H1 (cell line): ENCODE measurements at regions not wholly inside any gene's neighbourhood (a gene's known extent, or its start where the extent isn't known, plus 50 kb on each side); places are given as distances from the start of the nearest gene placed in this dataset.
A peak's percentile ranks its signal among the peaks of the same experiment; 100 is the strongest.

Experiments used
- CTCF ChIA-PET: fragments of 300-600 bp; sonication (Branson Sonifier 250); formaldehyde crosslinking; loops from one replicate; lab custom pipeline; 2021; ENCODE audit not compliant: partially characterized antibody; lab: Charles Lee
- POLR2A ChIA-PET: fragments of 300-600 bp; sonication (Branson Sonifier 250); formaldehyde crosslinking; loops from one replicate; lab custom pipeline; 2021; ENCODE audit warnings: inconsistent platforms; ENCODE audit not compliant: partially characterized antibody; lab: Charles Lee
- DNase-seq, 2 experiments: peaks; one replicate each; pipeline versions ENCODE4 v3.0.0 to v3.0.0-alpha.2; 2010 to 2022; ENCODE audit warnings: low spot score in 2 of 2, low read depth in 1 of 2, mixed read lengths in 1 of 2
- FAIRE-seq: peaks from 2 replicates; lab custom pipeline; 2011; peaks lifted over from hg19 to GRCh38; lab: Jason Lieb, UNC
- H2AFZ ChIP-seq: 2 replicates; pipeline ENCODE4 v1.8.1; 2012; ENCODE audit warnings: low read length, inconsistent platforms
- H2AK5ac ChIP-seq: 2 replicates; pipeline ENCODE4 v1.6.1; 2013; ENCODE audit warnings: low read depth, low read length
- H2BK120ac ChIP-seq: replicated peaks from 2 replicates; pipeline ENCODE3; 2013; ENCODE audit warnings: low read depth, low read length, inconsistent platforms
- H2BK12ac ChIP-seq: 2 replicates; pipeline ENCODE4 v1.6.1; 2013; ENCODE audit warnings: low read depth, low read length
- H2BK15ac ChIP-seq: 2 replicates; pipeline ENCODE4 v1.6.1; 2013; ENCODE audit warnings: low read length
- H2BK20ac ChIP-seq: 2 replicates; pipeline ENCODE4 v1.6.1; 2013; ENCODE audit warnings: low read length
- H2BK5ac ChIP-seq: 2 replicates; pipeline ENCODE4 v1.6.1; 2013; ENCODE audit warnings: low read depth, low read length
- H3K14ac ChIP-seq: 2 replicates; pipeline ENCODE4 v1.6.1; 2013; ENCODE audit warnings: inconsistent platforms; ENCODE audit not compliant: insufficient read length
- H3K18ac ChIP-seq: 2 replicates; pipeline ENCODE4 v1.6.1; 2013; ENCODE audit warnings: low read length; ENCODE audit errors: extremely low read depth
- H3K23ac ChIP-seq: 2 replicates; pipeline ENCODE4 v1.6.1; 2013; ENCODE audit warnings: inconsistent platforms; ENCODE audit not compliant: insufficient read length
- H3K23me2 ChIP-seq: 2 replicates; pipeline ENCODE4 v1.6.1; 2013; ENCODE audit warnings: low read depth, low read length
- H3K27ac ChIP-seq: 2 replicates; pipeline ENCODE4 v1.6.1; 2011; ENCODE audit warnings: low read depth, low read length, inconsistent platforms
- H3K27me3 ChIP-seq, 4 experiments: replicated peaks in 1 of 4; 1 replicate in 1 of 4; 2 replicates in 3 of 4; pipeline versions ENCODE4 v1.6.1 to v1.8.1; 2011 to 2013; ENCODE audit warnings: low read length in 3 of 4, mild to moderate bottlenecking in 3 of 4, inconsistent platforms in 2 of 4, mixed read lengths in 2 of 4, moderate library complexity in 1 of 4; ENCODE audit not compliant: control insufficient read depth in 3 of 4, insufficient read depth in 3 of 4; ENCODE audit errors: extremely low read depth in 1 of 4
- H3K36me3 ChIP-seq, 4 experiments: 2 replicates each; pipeline versions ENCODE4 v1.6.1 to v1.8.1; 2011 to 2013; ENCODE audit warnings: mild to moderate bottlenecking in 4 of 4, low read length in 3 of 4, moderate library complexity in 2 of 4, control low read depth in 1 of 4, inconsistent platforms in 1 of 4; ENCODE audit not compliant: insufficient read depth in 4 of 4, control insufficient read depth in 2 of 4
- H3K4ac ChIP-seq: replicated peaks from 2 replicates; pipeline ENCODE3; 2013; ENCODE audit warnings: low read length, low read depth, mixed read lengths, inconsistent platforms; ENCODE audit not compliant: insufficient read length
- H3K4me1 ChIP-seq, 4 experiments: replicated peaks in 1 of 4; 1 replicate in 1 of 4; 2 replicates in 3 of 4; pipeline versions ENCODE4 v1.6.1 to v1.8.1; 2011 to 2013; ENCODE audit warnings: low read length in 3 of 4, inconsistent platforms in 2 of 4, mixed read lengths in 1 of 4; ENCODE audit not compliant: insufficient read depth in 4 of 4, control insufficient read depth in 3 of 4
- H3K4me2 ChIP-seq, 2 experiments: 2 replicates each; pipeline versions ENCODE4 v1.6.1 to v1.8.1; 2011 to 2013; ENCODE audit warnings: low read depth in 2 of 2, low read length in 2 of 2, control low read depth in 1 of 2, inconsistent platforms in 1 of 2, mild to moderate bottlenecking in 1 of 2; ENCODE audit not compliant: insufficient read depth in 1 of 2
- H3K4me3 ChIP-seq, 4 experiments: fragments of 200-600, 300-600 bp in 1 of 4; sonication (generic), shearing (Covaris generic), sonication (Bioruptor Twin) in 1 of 4; 2 replicates each; pipeline versions ENCODE4 v1.5.1 to v1.8.1; 2011 to 2016; ENCODE audit warnings: low read length in 4 of 4, low read depth in 3 of 4, control low read depth in 2 of 4, inconsistent platforms in 2 of 4, mild to moderate bottlenecking in 2 of 4, mixed read lengths in 1 of 4, moderate library complexity in 1 of 4; ENCODE audit not compliant: insufficient read depth in 2 of 4; ENCODE audit errors: extremely low read depth in 1 of 4
- H3K56ac ChIP-seq: replicated peaks from 2 replicates; pipeline ENCODE3; 2013; ENCODE audit warnings: low read depth, mild to moderate bottlenecking, mixed read lengths, low read length, inconsistent platforms; ENCODE audit not compliant: insufficient read length
- H3K79me1 ChIP-seq: 2 replicates; pipeline ENCODE4 v1.6.1; 2013; ENCODE audit warnings: low read depth, low read length, control low read depth
- H3K79me2 ChIP-seq, 2 experiments: 2 replicates each; pipeline versions ENCODE4 v1.6.1 to v1.8.1; 2012 to 2013; ENCODE audit warnings: low read length in 2 of 2, mild to moderate bottlenecking in 2 of 2, inconsistent platforms in 1 of 2; ENCODE audit not compliant: insufficient read depth in 2 of 2, control insufficient read depth in 1 of 2
- H3K9ac ChIP-seq, 4 experiments: replicated peaks in 1 of 4; 1 replicate in 1 of 4; 2 replicates in 3 of 4; pipeline versions ENCODE4 v1.6.1 to v1.8.1; 2011 to 2013; ENCODE audit warnings: low read depth in 3 of 4, low read length in 3 of 4, control low read depth in 2 of 4, mild to moderate bottlenecking in 2 of 4, moderate library complexity in 2 of 4, inconsistent platforms in 1 of 4; ENCODE audit errors: extremely low read depth in 1 of 4
- H3K9me3 ChIP-seq, 2 experiments: 2 replicates each; pipeline versions ENCODE4 v1.6.1 to v1.8.1; 2012 to 2013; ENCODE audit warnings: mild to moderate bottlenecking in 2 of 2, moderate library complexity in 2 of 2, control low read depth in 1 of 2, inconsistent platforms in 1 of 2, low read depth in 1 of 2, low read length in 1 of 2, mixed read lengths in 1 of 2; ENCODE audit not compliant: insufficient read depth in 2 of 2
- H4K20me1 ChIP-seq, 2 experiments: replicated peaks in 1 of 2; 2 replicates each; pipeline versions ENCODE3 to v1.8.1; 2011 to 2013; ENCODE audit warnings: inconsistent platforms in 2 of 2, low read length in 2 of 2, mild to moderate bottlenecking in 1 of 2; ENCODE audit not compliant: insufficient read depth in 2 of 2, control insufficient read depth in 1 of 2
- H4K5ac ChIP-seq: 2 replicates; pipeline ENCODE4 v1.6.1; 2013; ENCODE audit warnings: low read length, low read depth, mixed read lengths, inconsistent platforms; ENCODE audit not compliant: insufficient read length
- H4K8ac ChIP-seq: 2 replicates; pipeline ENCODE4 v1.8.0; 2013; ENCODE audit warnings: mild to moderate bottlenecking, moderate library complexity, low read length, inconsistent platforms; ENCODE audit not compliant: insufficient read depth; ENCODE audit errors: extremely low read depth
- H4K91ac ChIP-seq: replicated peaks from 2 replicates; pipeline ENCODE3; 2013; ENCODE audit warnings: low read length, mixed read lengths, inconsistent platforms; ENCODE audit not compliant: insufficient read length
- BACH1 ChIP-seq: IDR thresholded peaks from 2 replicates; pipeline ENCODE4 v1.6.1; 2012; ENCODE audit warnings: low read length, improper control_type of control experiment
- BCL11A ChIP-seq, 2 experiments: IDR thresholded peaks; one replicate each; pipeline ENCODE4 v1.6.1; 2011; ENCODE audit warnings: low read depth in 2 of 2, low read length in 2 of 2, mild to moderate bottlenecking in 2 of 2
- CHD2 ChIP-seq: IDR thresholded peaks from 2 replicates; pipeline ENCODE4 v1.6.1; 2012; ENCODE audit warnings: low read length, improper control_type of control experiment
- CREB1 ChIP-seq: IDR thresholded peaks from 2 replicates; pipeline ENCODE4 v1.6.1; 2012; ENCODE audit warnings: inconsistent platforms
- CTBP2 ChIP-seq: IDR thresholded peaks from 2 replicates; pipeline ENCODE4 v1.7.0; 2011; ENCODE audit warnings: borderline replicate concordance, mild to moderate bottlenecking, moderate library complexity, mixed read lengths, low read length; ENCODE audit not compliant: insufficient read depth, insufficient read length
- FOSL1 ChIP-seq: IDR thresholded peaks from 2 replicates; pipeline ENCODE4 v1.6.1; 2011; ENCODE audit warnings: mild to moderate bottlenecking, low read depth, low read length, moderate library complexity; ENCODE audit not compliant: insufficient read depth
- JUND ChIP-seq: IDR thresholded peaks from 2 replicates; pipeline ENCODE4 v1.6.1; 2011; ENCODE audit warnings: mild to moderate bottlenecking, improper control_type of control experiment, low read length
- POLR2A ChIP-seq, 2 experiments: IDR thresholded peaks; 1 replicate in 1 of 2; 2 replicates in 1 of 2; pipeline ENCODE4 v1.6.1; 2011; ENCODE audit warnings: low read depth in 2 of 2, low read length in 2 of 2, mild to moderate bottlenecking in 2 of 2; ENCODE audit errors: control extremely low read depth in 1 of 2
- RAD21 ChIP-seq, 2 experiments: IDR thresholded peaks in 1 of 2; conservative IDR thresholded peaks in 1 of 2; 2 replicates each; pipeline ENCODE4 v1.6.1; 2011; ENCODE audit warnings: low read depth in 2 of 2, low read length in 2 of 2, improper control_type of control experiment in 1 of 2, inconsistent platforms in 1 of 2, mild to moderate bottlenecking in 1 of 2, moderate library complexity in 1 of 2
- RNF2 ChIP-seq: fragments of 200-900, 300-1000 bp; sonication (generic); IDR thresholded peaks from 2 replicates; pipeline ENCODE4 v1.7.1; 2016; ENCODE audit warnings: borderline replicate concordance, low read depth, mild to moderate bottlenecking, antibody characterized with exemption, low read length; ENCODE audit not compliant: poor library complexity, severe bottlenecking; ENCODE audit errors: missing control alignments
- SIN3A ChIP-seq, 2 experiments: IDR thresholded peaks in 1 of 2; conservative IDR thresholded peaks in 1 of 2; 2 replicates each; pipeline ENCODE4 v1.6.1; 2011 to 2012; ENCODE audit warnings: low read length in 2 of 2, improper control_type of control experiment in 1 of 2, low read depth in 1 of 2, mild to moderate bottlenecking in 1 of 2
- YY1 ChIP-seq: IDR thresholded peaks from 2 replicates; pipeline ENCODE4 v1.6.1; 2011; ENCODE audit warnings: low read depth, mild to moderate bottlenecking, low read length
- ZNF274 ChIP-seq: IDR thresholded peaks from 2 replicates; pipeline ENCODE4 v1.7.0; 2012; ENCODE audit warnings: low read length, borderline replicate concordance; ENCODE audit errors: extremely low read depth
- WGBS, 2 experiments: shearing (Covaris generic) in 1 of 2; methylation state at CpG; one replicate each; pipeline versions ENCODE4 v1.1.6 to v1.1.7; 2013 to 2015; ENCODE audit warnings: low lambda C conversion rate in 2 of 2, mixed read lengths in 2 of 2, inconsistent platforms in 1 of 2, low coverage in 1 of 2, missing lambda C conversion rate in 1 of 2; ENCODE audit not compliant: insufficient replicate concordance in 2 of 2, insufficient coverage in 1 of 2, insufficient read length in 1 of 2; ENCODE audit errors: extremely low coverage in 1 of 2, missing lambda C conversion rate in 1 of 2; 5-methylcytosine and 5-hydroxymethylcytosine counted together

GRCh38 chr9:1701113-1701512 is 314.0 kb upstream of the SMARCA2 start:
- Histone ChIP-seq H3K18ac (no peak overlapping the region), H2BK5ac (no peak overlapping the region), H3K9me3 (0 out of 4 replicates have a peak, but pooled peaks cover 0 to 3% of the 10 kb centered on the region in 2 experiments), H3K4me1 (no peaks in the 10 kb centered on the region), H3K27ac (no peak overlapping the region), H3K4me3 (no peak overlapping the region), H3K23ac (no peak overlapping the region), H3K79me2 (no peaks in the 10 kb centered on the region), H2BK12ac (no peak overlapping the region), H3K23me2 (no peaks in the 10 kb centered on the region), H2BK15ac (no peak overlapping the region), H2BK120ac (no peak overlapping the region), H2BK20ac (no peak overlapping the region), H3K9ac (no peak overlapping the region), H2AFZ (no peak overlapping the region), H3K36me3 (no peaks in the 10 kb centered on the region), H3K56ac (no peak overlapping the region), H4K91ac (no peak overlapping the region), H4K20me1 (no peaks in the 10 kb centered on the region), H4K8ac (no peak overlapping the region), H3K4me2 (no peak overlapping the region), H3K79me1 (no peaks in the 10 kb centered on the region), H3K27me3 (no peaks in the 10 kb centered on the region), H2AK5ac (no peak overlapping the region), H3K14ac (no peak overlapping the region), H4K5ac (no peak overlapping the region), H3K4ac (no peak overlapping the region)
- DNase-seq (no peak), FAIRE-seq (no peak)
- POLR2A ChIA-PET, result interaction anchor here (0.8 kb wide), 1 partner anchor 22 kb away, joined by 3 read pairs; no protein-coding TSS in a partner anchor
- CTCF ChIA-PET, result interaction anchor here (1.2 kb wide), 1 partner anchor 32 kb away, joined by 3 read pairs; no protein-coding TSS in a partner anchor
- 95% methylated on average over 2 of the region's 2 CpGs; no CpG with 5 or more reads in 1 of the 2 experiments for WGBS, 2 experiments
- TF ChIP-seq CHD2 (no peak), YY1 (peak; percentile 72; the same call in 1 of the 2 replicates), SIN3A (conservative IDR thresholded peaks at IDR 0.05 in 1 of 2, IDR thresholded peaks at IDR 0.05 in 1 of 2; ENCODE audit: low read depth in 1 of 2, low read length in 2 of 2) (no peak), FOSL1 (no peak), BACH1 (no peak), BCL11A (IDR thresholded peaks at IDR 0.05; ENCODE audit: low read depth in 2 of 2, low read length in 2 of 2) (no peak), JUND (no peak), ZNF274 (no peak), CREB1 (no peak), POLR2A (IDR thresholded peaks at IDR 0.05; ENCODE audit: control extremely low read depth in 1 of 2, low read depth in 2 of 2, low read length in 2 of 2) (no peak), CTBP2 (no peak), RNF2 (no peak), RAD21 (IDR thresholded peaks at IDR 0.05 in 1 of 2, conservative IDR thresholded peaks at IDR 0.05 in 1 of 2; ENCODE audit: low read depth in 2 of 2, low read length in 2 of 2) (peak; percentile 36 to 53; a peak in 3 of 4 replicates)
